Trophoblast cell (in vitro differentiated cells and primary cell): ENCODE measurements at regions not wholly inside any gene's neighbourhood (a gene's known extent, or its start where the extent isn't known, plus 50 kb on each side); places are given as distances from the start of the nearest gene placed in this dataset.

Source experiments
- DNase-seq, 2 donors: peaks; one replicate each; pipeline ENCODE4 v3.0.0-alpha.2; 2016
- H2AFZ ChIP-seq: 2 replicates; pipeline ENCODE4 v1.6.1; 2013; ENCODE audit warnings: low read length, moderate library complexity, mild to moderate bottlenecking; ENCODE audit not compliant: insufficient read depth, poor library complexity
- H2AK5ac ChIP-seq: 2 replicates; pipeline ENCODE4 v1.6.1; 2013; ENCODE audit warnings: mild to moderate bottlenecking, low read length
- H2BK120ac ChIP-seq: 2 replicates; pipeline ENCODE4 v1.6.1; 2013; ENCODE audit warnings: low read length, mild to moderate bottlenecking, moderate library complexity; ENCODE audit not compliant: insufficient read depth, poor library complexity
- H2BK12ac ChIP-seq: 2 replicates; pipeline ENCODE4 v1.6.1; 2013; ENCODE audit warnings: mild to moderate bottlenecking, low read length, moderate library complexity
- H2BK5ac ChIP-seq: 2 replicates; pipeline ENCODE4 v1.6.1; 2013; ENCODE audit warnings: low read length, low read depth, moderate library complexity, mild to moderate bottlenecking; ENCODE audit not compliant: poor library complexity
- H3K14ac ChIP-seq: 2 replicates; pipeline ENCODE4 v1.6.1; 2013; ENCODE audit warnings: mild to moderate bottlenecking, low read length
- H3K18ac ChIP-seq: 2 replicates; pipeline ENCODE4 v1.6.1; 2013; ENCODE audit warnings: mild to moderate bottlenecking, low read length
- H3K23ac ChIP-seq: 2 replicates; pipeline ENCODE4 v1.6.1; 2013; ENCODE audit warnings: low read length
- H3K27ac ChIP-seq: 2 replicates; pipeline ENCODE4 v1.5.1; 2013; ENCODE audit warnings: low read depth, mild to moderate bottlenecking, inconsistent platforms, low read length, moderate library complexity
- H3K27me3 ChIP-seq: 2 replicates; pipeline ENCODE4 v1.6.1; 2013; ENCODE audit warnings: inconsistent platforms, mild to moderate bottlenecking, low read length, moderate library complexity; ENCODE audit not compliant: insufficient read depth
- H3K36me3 ChIP-seq, 2 experiments: 1 replicate in 1 of 2; 2 replicates in 1 of 2; pipeline ENCODE4 v1.6.1; 2013; ENCODE audit warnings: low read length in 2 of 2, mild to moderate bottlenecking in 2 of 2, moderate library complexity in 1 of 2; ENCODE audit not compliant: insufficient read depth in 2 of 2, control insufficient read depth in 1 of 2
- H3K4ac ChIP-seq: 2 replicates; pipeline ENCODE4 v1.6.1; 2013; ENCODE audit warnings: low read depth, mild to moderate bottlenecking, low read length, moderate library complexity
- H3K4me1 ChIP-seq, 2 experiments: 1 replicate in 1 of 2; 2 replicates in 1 of 2; pipeline ENCODE4 v1.6.1; 2013; ENCODE audit warnings: low read length in 2 of 2, mild to moderate bottlenecking in 2 of 2, moderate library complexity in 1 of 2; ENCODE audit not compliant: insufficient read depth in 2 of 2, control insufficient read depth in 1 of 2
- H3K4me2 ChIP-seq: 2 replicates; pipeline ENCODE4 v1.6.1; 2013; ENCODE audit warnings: inconsistent platforms, mild to moderate bottlenecking, low read length, moderate library complexity
- H3K4me3 ChIP-seq: 2 replicates; pipeline ENCODE4 v1.5.1; 2013; ENCODE audit warnings: mild to moderate bottlenecking, low read depth, low read length, inconsistent platforms
- H3K79me1 ChIP-seq: one replicate; pipeline ENCODE4 v1.6.1; 2013; ENCODE audit warnings: low read length
- H3K79me2 ChIP-seq: 2 replicates; pipeline ENCODE4 v1.6.1; 2013; ENCODE audit warnings: low read length, mild to moderate bottlenecking; ENCODE audit not compliant: control insufficient read depth, insufficient read depth, poor library complexity
- H3K9ac ChIP-seq: 2 replicates; pipeline ENCODE4 v1.6.1; 2013; ENCODE audit warnings: mild to moderate bottlenecking, low read length
- H3K9me3 ChIP-seq: 2 replicates; pipeline ENCODE4 v1.6.1; 2013; ENCODE audit warnings: low read depth, mild to moderate bottlenecking, control low read depth, inconsistent platforms, low read length; ENCODE audit not compliant: insufficient read depth
- H4K12ac ChIP-seq: 2 replicates; pipeline ENCODE4 v1.6.1; 2013; ENCODE audit warnings: low read depth, mild to moderate bottlenecking, low read length, moderate library complexity
- H4K8ac ChIP-seq: 2 replicates; pipeline ENCODE4 v1.6.1; 2013; ENCODE audit warnings: low read depth, mild to moderate bottlenecking, low read length, moderate library complexity
- H4K91ac ChIP-seq: one replicate; pipeline ENCODE4 v1.6.1; 2013; ENCODE audit warnings: low read depth, mild to moderate bottlenecking, low read length, moderate library complexity
- WGBS: extraction: QIAGEN DNeasy Blood & Tissue Kit; methylation state at CpG from one replicate; pipeline ENCODE4 v1.1.7; 2013; ENCODE audit warnings: missing lambda C conversion rate; ENCODE audit not compliant: insufficient read length, insufficient coverage; ENCODE audit errors: extremely low coverage; 5-methylcytosine and 5-hydroxymethylcytosine counted together

- no CpG with 5 or more reads among the region's 4 CpGs for WGBS
- H3K4ac ChIP-seq, result no peak overlapping the region
Observed at GRCh38 chr9:26684029-26684428, 208.6 kb downstream of the CAAP1 start.

GRCh38 chr9:26682796-26683496 is 209.7 kb downstream of the CAAP1 start:
- H3K23ac ChIP-seq, result no peak overlapping the region
- DNase-seq, result no peak
- H4K12ac ChIP-seq, result no peak overlapping the region
- H3K9me3 ChIP-seq, result no peaks in the 10 kb centered on the region
- H3K27me3 ChIP-seq, result no peaks in the 10 kb centered on the region
- no peak overlapping the region for H3K18ac ChIP-seq
- H2BK5ac ChIP-seq, result no peak overlapping the region
- no peak overlapping the region for H3K4me2 ChIP-seq
- no peak overlapping the region for H3K9ac ChIP-seq
- H3K79me2 ChIP-seq, result no peaks in the 10 kb centered on the region
- no peak overlapping the region for H2BK120ac ChIP-seq
- no peak overlapping the region for H3K4me3 ChIP-seq
- no peak overlapping the region for H3K4ac ChIP-seq
- no CpG with 5 or more reads among the region's 4 CpGs for WGBS
- H3K14ac ChIP-seq, result no peak overlapping the region
- no peak overlapping the region for H4K91ac ChIP-seq
- H2AFZ ChIP-seq, result no peak overlapping the region
- no peaks in the 10 kb centered on the region for H3K79me1 ChIP-seq
- no peaks in the 10 kb centered on the region for H3K36me3 ChIP-seq
- H2AK5ac ChIP-seq, result no peak overlapping the region
- no peak overlapping the region for H4K8ac ChIP-seq
- no peak overlapping the region for H2BK12ac ChIP-seq
- H3K27ac ChIP-seq, result no peak overlapping the region
- H3K4me1 ChIP-seq, result no peaks in the 10 kb centered on the region

More at GRCh38 chr9:26684029-26684428, 208.6 kb downstream of the CAAP1 start:
- H3K79me2 ChIP-seq, result no peaks in the 10 kb centered on the region
- H3K9me3 ChIP-seq, result no peaks in the 10 kb centered on the region
- no peak for DNase-seq
- no peaks in the 10 kb centered on the region for H3K79me1 ChIP-seq
- H3K18ac ChIP-seq, result no peak overlapping the region
- no peak overlapping the region for H2AFZ ChIP-seq
- H3K36me3 ChIP-seq, result no peaks in the 10 kb centered on the region
- no peak overlapping the region for H2BK120ac ChIP-seq
- H4K8ac ChIP-seq, result no peak overlapping the region
- no peak overlapping the region for H2BK5ac ChIP-seq
- H3K4me1 ChIP-seq, result no peaks in the 10 kb centered on the region
- H3K14ac ChIP-seq, result no peak overlapping the region
- H3K9ac ChIP-seq, result no peak overlapping the region
- H4K91ac ChIP-seq, result no peak overlapping the region
- H4K12ac ChIP-seq, result no peak overlapping the region
- H3K27ac ChIP-seq, result no peak overlapping the region
- no peak overlapping the region for H3K4me3 ChIP-seq
- H3K4me2 ChIP-seq, result no peak overlapping the region
- no peak overlapping the region for H2BK12ac ChIP-seq
- no peaks in the 10 kb centered on the region for H3K27me3 ChIP-seq
- H3K23ac ChIP-seq, result no peak overlapping the region
- no peak overlapping the region for H2AK5ac ChIP-seq

- no peak overlapping the region for H3K23ac ChIP-seq
- no peak overlapping the region for H4K8ac ChIP-seq
- H3K18ac ChIP-seq, result no peak overlapping the region
- H3K4me2 ChIP-seq, result no peak overlapping the region
- H3K4ac ChIP-seq, result no peak overlapping the region
- no peak overlapping the region for H3K4me3 ChIP-seq
- H4K12ac ChIP-seq, result no peak overlapping the region
- H2BK120ac ChIP-seq, result no peak overlapping the region
- H3K27me3 ChIP-seq, result no peaks in the 10 kb centered on the region
- no peak overlapping the region for H3K27ac ChIP-seq
- no peak overlapping the region for H3K9ac ChIP-seq
- H3K36me3 ChIP-seq, result no peaks in the 10 kb centered on the region
- DNase-seq, result no peak
- H2BK5ac ChIP-seq, result no peak overlapping the region
- no peak overlapping the region for H3K14ac ChIP-seq
- H2AK5ac ChIP-seq, result no peak overlapping the region
- H3K4me1 ChIP-seq, result no peaks in the 10 kb centered on the region
- no peak overlapping the region for H4K91ac ChIP-seq
- H2BK12ac ChIP-seq, result no peak overlapping the region
- no peaks in the 10 kb centered on the region for H3K79me2 ChIP-seq
- no peak overlapping the region for H2AFZ ChIP-seq
- no peaks in the 10 kb centered on the region for H3K9me3 ChIP-seq
- H3K79me1 ChIP-seq, result no peaks in the 10 kb centered on the region
- no CpG with 5 or more reads among the region's 4 CpGs for WGBS
Observed at GRCh38 chr9:26682041-26682440, 210.6 kb downstream of the CAAP1 start.

- H3K23ac ChIP-seq, result no peak overlapping the region
- no peak overlapping the region for H4K12ac ChIP-seq
- no peaks in the 10 kb centered on the region for H3K36me3 ChIP-seq
- H3K79me2 ChIP-seq, result no peaks in the 10 kb centered on the region
- H2AK5ac ChIP-seq, result no peak overlapping the region
- no peak overlapping the region for H4K91ac ChIP-seq
- no CpG with 5 or more reads among the region's 4 CpGs for WGBS
- no peak overlapping the region for H4K8ac ChIP-seq
- no peak for DNase-seq
- H3K14ac ChIP-seq, result no peak overlapping the region
- no peaks in the 10 kb centered on the region for H3K4me1 ChIP-seq
- no peak overlapping the region for H2BK120ac ChIP-seq
- no peak overlapping the region for H2AFZ ChIP-seq
- H2BK12ac ChIP-seq, result no peak overlapping the region
- H3K79me1 ChIP-seq, result no peaks in the 10 kb centered on the region
- no peak overlapping the region for H3K9ac ChIP-seq
- H3K18ac ChIP-seq, result no peak overlapping the region
- no peak overlapping the region for H2BK5ac ChIP-seq
- H3K9me3 ChIP-seq, result no peaks in the 10 kb centered on the region
- H3K4ac ChIP-seq, result no peak overlapping the region
- no peak overlapping the region for H3K4me2 ChIP-seq
- no peaks in the 10 kb centered on the region for H3K27me3 ChIP-seq
- no peak overlapping the region for H3K4me3 ChIP-seq
- H3K27ac ChIP-seq, result no peak overlapping the region
Observed at GRCh38 chr9:26677965-26678706, 214.5 kb downstream of the CAAP1 start.
